ENCODE measurements at regions not wholly inside any gene's neighbourhood (a gene's known extent, or its start where the extent isn't known, plus 50 kb on each side); places are given as distances from the start of the nearest gene placed in this dataset.

DNA sequence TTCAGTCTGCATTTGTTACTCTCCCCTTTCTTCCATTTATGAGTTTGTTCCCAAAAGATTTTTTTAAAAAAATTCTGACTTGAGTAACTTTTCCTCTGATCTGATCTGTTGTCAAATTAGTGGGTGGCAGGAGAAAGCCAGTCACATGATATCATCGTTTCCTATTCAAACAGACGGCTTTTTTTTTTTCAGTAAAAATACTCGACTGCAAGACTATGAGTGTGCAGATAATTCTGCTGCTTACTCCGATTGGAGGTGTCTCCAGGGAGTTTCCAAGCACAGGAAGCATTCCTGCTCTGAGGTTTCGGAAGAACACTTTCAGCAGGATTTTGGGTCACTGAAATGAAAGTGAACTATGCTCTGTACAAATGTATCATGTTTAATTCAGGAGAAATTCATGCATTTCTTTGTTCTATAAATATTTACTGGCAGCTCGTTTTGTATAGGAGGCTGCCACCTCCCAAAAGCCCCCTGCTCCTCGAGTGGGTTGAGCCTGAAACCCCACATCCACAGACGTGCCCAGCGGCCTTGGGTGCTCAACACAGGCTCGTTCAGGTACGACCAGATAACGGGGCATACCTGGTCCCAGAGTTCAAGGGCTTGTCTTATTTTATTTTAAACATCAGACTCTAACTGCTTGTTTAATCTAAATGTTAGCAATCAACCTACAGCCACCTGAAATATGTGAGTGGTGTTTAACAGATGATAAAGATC is 126.9 kb upstream of the ZNF516 start:
- Histone ChIP-seq H3K4me1 (ENCODE audit: control insufficient read depth in 1 of 2, insufficient read depth in 1 of 2, low read depth in 1 of 2, low read length in 1 of 2) (peaks cover 18 to 22% of the 10 kb centered on the region in 2 experiments), H3K27ac (no peak overlapping the region), H3K9me3 (no peaks in the 10 kb centered on the region), H3K4me3 (ENCODE audit: low read depth in 1 of 2, low read length in 1 of 2) (no peak overlapping the region), H3K27me3 (no peaks in the 10 kb centered on the region), H3K36me3 (no peaks in the 10 kb centered on the region)
- TF ChIP-seq CTCF (IDR thresholded peaks at IDR 0.05): no peak

DNA sequence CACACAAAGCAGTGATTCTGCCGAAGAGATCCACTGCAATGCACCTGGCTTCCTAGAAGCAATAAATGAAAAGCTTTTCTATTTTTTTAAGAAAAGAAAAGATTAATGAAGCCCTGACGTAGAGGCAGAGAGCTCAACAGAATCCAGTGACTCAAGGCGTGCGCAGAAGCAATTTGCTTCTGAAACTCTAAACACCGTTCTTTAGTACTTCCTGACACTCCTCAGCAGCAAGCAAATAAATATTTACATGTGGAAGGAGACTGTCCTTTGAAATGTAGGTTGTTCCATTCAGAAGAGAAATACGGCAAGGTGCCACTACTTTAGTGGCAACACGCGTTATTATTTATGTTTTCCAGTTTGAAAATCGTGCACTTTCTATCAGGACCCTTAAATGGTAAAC is 126.2 kb upstream of the ZNF516 start:
- no peak overlapping the region for H3K4me3 ChIP-seq (ENCODE audit: low read depth in 1 of 2, low read length in 1 of 2)

GRCh38 chr18:76620321-76621170 is 125.5 kb upstream of the ZNF516 start:
- H3K9me3 ChIP-seq: no peaks in the 10 kb centered on the region
- peak overlapping the region; percentile 51 to 68 for H3K4me3 ChIP-seq (ENCODE audit: low read depth in 1 of 2, low read length in 1 of 2)
- H3K27me3 ChIP-seq: no peaks in the 10 kb centered on the region
- peak; percentile 59 for TF ChIP-seq CTCF (IDR thresholded peaks at IDR 0.05)
- no peaks in the 10 kb centered on the region for H3K36me3 ChIP-seq
- H3K27ac ChIP-seq: peak overlapping the region; percentile 84
- H3K4me1 ChIP-seq (ENCODE audit: control insufficient read depth in 1 of 2, insufficient read depth in 1 of 2, low read depth in 1 of 2, low read length in 1 of 2): peaks cover 18 to 22% of the 10 kb centered on the region in 2 experiments

More for the DNA sequence above, 126.2 kb upstream of the ZNF516 start:
- Histone ChIP-seq H3K27ac (no peak overlapping the region), H3K4me1 (ENCODE audit: control insufficient read depth in 1 of 2, insufficient read depth in 1 of 2, low read depth in 1 of 2, low read length in 1 of 2) (peaks cover 18 to 22% of the 10 kb centered on the region in 2 experiments), H3K9me3 (no peaks in the 10 kb centered on the region), H3K27me3 (no peaks in the 10 kb centered on the region), H3K36me3 (no peaks in the 10 kb centered on the region)
- TF ChIP-seq CTCF (IDR thresholded peaks at IDR 0.05): no peak

DNA sequence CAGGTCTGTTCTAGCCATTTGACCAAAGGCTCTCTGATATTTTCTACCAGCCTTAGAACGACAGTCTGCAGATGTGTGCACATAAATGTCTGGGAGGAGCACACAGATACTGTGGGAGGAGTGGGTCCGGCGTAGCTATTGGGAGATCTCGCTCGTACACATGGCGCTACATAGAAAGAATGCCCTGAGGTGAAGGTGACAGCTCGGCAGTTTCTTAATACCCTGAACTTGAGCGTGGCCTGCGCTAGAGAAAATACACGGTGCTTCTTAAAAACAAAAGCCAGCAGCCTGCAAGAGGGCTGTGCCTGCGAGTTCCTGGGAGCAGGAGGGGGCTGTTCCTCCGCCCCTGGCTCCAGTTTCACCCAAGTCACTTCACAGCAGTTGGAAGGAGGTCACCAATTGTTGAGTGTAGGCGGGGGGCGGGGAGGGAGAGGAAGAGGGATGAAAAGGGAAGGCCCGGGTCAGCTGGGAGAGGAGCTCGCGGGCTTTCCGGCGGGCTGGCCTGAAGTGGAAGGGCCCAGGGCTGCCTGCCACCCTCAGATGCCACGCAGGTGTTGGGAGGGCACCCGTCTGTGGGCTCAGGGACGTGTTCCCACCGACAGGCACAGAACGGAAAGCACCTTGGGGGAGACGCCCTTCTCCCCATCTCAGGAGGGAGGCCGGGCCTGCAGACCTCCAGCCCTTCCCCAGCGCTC is 124.7 kb upstream of the ZNF516 start:
- Histone ChIP-seq H3K4me3 (ENCODE audit: low read depth in 1 of 2, low read length in 1 of 2) (peak overlapping the region; percentile 51 to 68), H3K27me3 (no peaks in the 10 kb centered on the region), H3K27ac (peak overlapping the region; percentile 84), H3K36me3 (no peaks in the 10 kb centered on the region), H3K4me1 (ENCODE audit: control insufficient read depth in 1 of 2, insufficient read depth in 1 of 2, low read depth in 1 of 2, low read length in 1 of 2) (peaks cover 18 to 22% of the 10 kb centered on the region in 2 experiments), H3K9me3 (no peaks in the 10 kb centered on the region)
- TF ChIP-seq CTCF (IDR thresholded peaks at IDR 0.05): no peak

DNA sequence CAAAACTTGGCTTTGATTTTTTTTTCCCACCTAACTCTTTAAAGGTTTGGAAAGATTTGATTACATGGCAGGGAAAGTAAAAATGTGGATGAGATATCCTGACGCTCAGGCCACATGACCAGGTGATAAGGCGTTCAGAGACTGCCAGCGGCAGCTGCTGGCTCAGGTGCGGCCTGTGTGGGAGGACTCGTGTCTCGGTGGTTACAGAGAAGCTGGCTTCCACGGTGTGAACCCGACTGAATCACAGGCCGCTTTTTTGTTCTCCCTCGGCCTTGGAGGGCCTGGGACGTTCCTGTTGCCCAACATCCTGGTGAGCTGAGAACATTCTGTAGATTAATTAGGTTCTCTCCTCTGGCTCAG is 124.2 kb upstream of the ZNF516 start:
- TF ChIP-seq CTCF (IDR thresholded peaks at IDR 0.05): no peak
- Histone ChIP-seq H3K27ac (peak overlapping the region; percentile 84), H3K4me1 (ENCODE audit: control insufficient read depth in 1 of 2, insufficient read depth in 1 of 2, low read depth in 1 of 2, low read length in 1 of 2) (peaks cover 18 to 22% of the 10 kb centered on the region in 2 experiments), H3K9me3 (no peaks in the 10 kb centered on the region), H3K36me3 (no peaks in the 10 kb centered on the region), H3K27me3 (no peaks in the 10 kb centered on the region), H3K4me3 (ENCODE audit: low read depth in 1 of 2, low read length in 1 of 2) (peak overlapping the region; percentile 51 to 68)
